GM06990 (cell line): ENCODE measurements at regions not wholly inside any gene's neighbourhood (a gene's known extent, or its start where the extent isn't known, plus 50 kb on each side); places are given as distances from the start of the nearest gene placed in this dataset.

Source experiments
- DNase-seq: peaks from one replicate; pipeline ENCODE4 v3.0.0-alpha.2; 2011; ENCODE audit not compliant: insufficient read length; ENCODE audit errors: extremely low read depth
- H3K27me3 ChIP-seq: replicated peaks from 2 replicates; pipeline ENCODE4 v1.6.0; 2011; ENCODE audit warnings: low read length; ENCODE audit not compliant: control insufficient read depth, insufficient read depth
- H3K36me3 ChIP-seq: 2 replicates; pipeline ENCODE4 v1.5.1; 2011; ENCODE audit warnings: low read length; ENCODE audit not compliant: control insufficient read depth, insufficient read depth
- H3K4me3 ChIP-seq: replicated peaks from 2 replicates; pipeline ENCODE4 v1.5.1; 2011; ENCODE audit warnings: low read depth, mild to moderate bottlenecking, control low read depth, low read length
- CTCF ChIP-seq: IDR thresholded peaks from 2 replicates; pipeline ENCODE4 v1.5.1; 2011; ENCODE audit warnings: low read length, control low read depth, mild to moderate bottlenecking, inconsistent platforms; ENCODE audit not compliant: insufficient read depth, poor library complexity, severe bottlenecking

- no peak for DNase-seq
- Histone ChIP-seq H3K36me3 (no peaks in the 10 kb centered on the region), H3K4me3 (no peak overlapping the region), H3K27me3 (no peaks in the 10 kb centered on the region)
- no peak for TF ChIP-seq CTCF
Measured at GRCh38 chr10:1950803-1951495, 213.6 kb upstream of the ADARB2 start.

GRCh38 chr10:1947464-1948003, 210.2 kb upstream of the ADARB2 start:
- no peak for TF ChIP-seq CTCF
- DNase-seq = no peak
- H3K4me3 ChIP-seq = no peak overlapping the region
- no peaks in the 10 kb centered on the region for H3K36me3 ChIP-seq
- no peaks in the 10 kb centered on the region for H3K27me3 ChIP-seq

- Histone ChIP-seq H3K36me3 (no peaks in the 10 kb centered on the region), H3K27me3 (no peaks in the 10 kb centered on the region), H3K4me3 (no peak overlapping the region)
- no peak for DNase-seq
- TF ChIP-seq CTCF = no peak
Measured at GRCh38 chr10:1944487-1944886, 207.2 kb upstream of the ADARB2 start.

DNA sequence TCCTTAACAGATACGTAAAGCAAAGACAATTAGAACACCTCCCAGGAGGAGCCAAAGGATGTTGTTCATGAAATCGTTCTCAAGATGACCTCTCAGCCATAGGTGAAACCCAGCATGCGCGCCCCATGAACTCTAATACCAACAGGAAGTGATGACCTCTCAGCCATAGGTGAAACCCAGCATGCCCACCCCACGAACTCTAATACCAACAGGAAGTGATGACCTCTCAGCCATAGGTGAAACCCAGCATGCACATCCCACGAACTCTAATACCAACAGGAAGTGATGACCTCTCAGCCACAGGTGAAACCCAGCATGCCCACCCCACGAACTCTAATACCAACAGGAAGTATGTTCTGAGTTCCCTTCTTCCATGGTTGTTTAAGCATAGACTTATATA, 205.2 kb upstream of the ADARB2 start:
- H3K36me3 ChIP-seq = no peaks in the 10 kb centered on the region
- H3K4me3 ChIP-seq = no peak overlapping the region
- no peak for DNase-seq
- TF ChIP-seq CTCF = no peak
- H3K27me3 ChIP-seq = no peaks in the 10 kb centered on the region

GRCh38 chr10:1939016-1939415, 201.7 kb upstream of the ADARB2 start:
- H3K36me3 ChIP-seq = no peaks in the 10 kb centered on the region
- no peak for DNase-seq
- no peak overlapping the region for H3K4me3 ChIP-seq
- TF ChIP-seq CTCF = no peak
- H3K27me3 ChIP-seq = no peaks in the 10 kb centered on the region; the same call in 1 of the 2 replicates
